Lung (tissue), 11 donors: ENCODE measurements at regions not wholly inside any gene's neighbourhood (a gene's known extent, or its start where the extent isn't known, plus 50 kb on each side); places are given as distances from the start of the nearest gene placed in this dataset.

Source experiments
- ATAC-seq: fragments of 200-7000 bp; cut with Tn5 transposase; one replicate; pipeline ENCODE4 v1.9.1; 2020; ENCODE audit warnings: moderate number of reproducible peaks; ENCODE audit not compliant: insufficient read depth, low FRiP score
- DNase-seq, 3 donors: peaks; one replicate each; pipeline ENCODE4 v3.0.0-alpha.2; 2013 to 2017
- H3K27ac ChIP-seq, 2 donors: one replicate each; pipeline ENCODE4 v1.5.1; 2013; ENCODE audit warnings: mild to moderate bottlenecking in 2 of 2, moderate library complexity in 2 of 2, control low read depth in 1 of 2, inconsistent platforms in 1 of 2, low read depth in 1 of 2, low read length in 1 of 2
- H3K27me3 ChIP-seq, 3 donors: one replicate each; pipeline ENCODE4 v1.5.1; 2013; ENCODE audit warnings: low read length in 2 of 3; ENCODE audit not compliant: control insufficient read depth in 3 of 3, insufficient read depth in 3 of 3
- H3K36me3 ChIP-seq, 4 donors: one replicate each; pipeline ENCODE4 v1.5.1; 2013; ENCODE audit warnings: low read length in 4 of 4, mild to moderate bottlenecking in 1 of 4, moderate library complexity in 1 of 4; ENCODE audit not compliant: control insufficient read depth in 4 of 4, insufficient read depth in 4 of 4
- H3K4me1 ChIP-seq, 5 donors: one replicate each; pipeline ENCODE4 v1.5.1; 2013; ENCODE audit warnings: low read length in 5 of 5, mild to moderate bottlenecking in 2 of 5, moderate library complexity in 1 of 5; ENCODE audit not compliant: control insufficient read depth in 5 of 5, insufficient read depth in 5 of 5
- H3K4me3 ChIP-seq: one replicate; pipeline ENCODE4 v1.5.1; 2013; ENCODE audit warnings: mild to moderate bottlenecking, control low read depth, moderate library complexity
- H3K9ac ChIP-seq, 2 donors: one replicate each; pipeline ENCODE4 v1.5.1; 2013; ENCODE audit warnings: low read length in 2 of 2, control low read depth in 1 of 2; ENCODE audit not compliant: insufficient read depth in 1 of 2
- H3K9me3 ChIP-seq, 4 donors: one replicate each; pipeline ENCODE4 v1.5.1; 2013; ENCODE audit warnings: low read length in 3 of 4, mild to moderate bottlenecking in 1 of 4, moderate library complexity in 1 of 4; ENCODE audit not compliant: control insufficient read depth in 4 of 4, insufficient read depth in 3 of 4
- CTCF ChIP-seq: IDR thresholded peaks from 2 replicates; pipeline ENCODE4 v1.5.1; 2012; ENCODE audit warnings: mild to moderate bottlenecking; ENCODE audit errors: control extremely low read depth, extremely low read depth
- WGBS, 2 donors: extraction: QIAGEN DNeasy Blood & Tissue Kit; methylation state at CpG; one replicate each; pipeline ENCODE4 v1.1.7; 2013; 5-methylcytosine and 5-hydroxymethylcytosine counted together
- donor health status: control.
- donor health status: control.
- donor health status: Bipolar disorder and iron deficiency.
- donor health status: healthy.
- donor health status: DM: yes; HTN: yes; CAD: no.

- ATAC-seq: no peak
- Histone ChIP-seq H3K4me3 (no peak overlapping the region), H3K9ac (no peak overlapping the region), H3K36me3 (no peaks in the 10 kb centered on the region), H3K27ac (no peak overlapping the region), H3K4me1 (no peaks in the 10 kb centered on the region), H3K9me3 (no peaks in the 10 kb centered on the region), H3K27me3 (no peaks in the 10 kb centered on the region)
- 92 to 93% methylated on average over 2 of the region's 2 CpGs for WGBS, 2 donors
- TF ChIP-seq CTCF: no peak
- DNase-seq: no peak
These were observed 264.3 kb upstream of the SLC39A10 start for GRCh38 chr2:195392446-195393336.

GRCh38 chr2:195390686-195391321 lies 266.2 kb upstream of the SLC39A10 start:
- Histone ChIP-seq H3K27ac (no peak overlapping the region), H3K36me3 (no peaks in the 10 kb centered on the region), H3K9ac (no peak overlapping the region), H3K27me3 (no peaks in the 10 kb centered on the region), H3K4me1 (no peaks in the 10 kb centered on the region), H3K9me3 (no peaks in the 10 kb centered on the region), H3K4me3 (no peak overlapping the region)
- no peak for DNase-seq
- WGBS, 2 donors: 83 to 90% methylated on average over 2 of the region's 2 CpGs
- ATAC-seq: no peak
- no peak for TF ChIP-seq CTCF

- no peak overlapping the region for H3K27ac ChIP-seq
- DNase-seq (no peak), ATAC-seq (no peak)
- no peak overlapping the region for H3K4me3 ChIP-seq
- H3K4me1 ChIP-seq: no peaks in the 10 kb centered on the region
- no peaks in the 10 kb centered on the region for H3K27me3 ChIP-seq
- H3K9me3 ChIP-seq: no peaks in the 10 kb centered on the region
- no peak for TF ChIP-seq CTCF
- H3K9ac ChIP-seq: no peak overlapping the region
- no peaks in the 10 kb centered on the region for H3K36me3 ChIP-seq
These were observed 269.0 kb upstream of the SLC39A10 start for GRCh38 chr2:195388028-195388427.
